ENCODE measurements at regions not wholly inside any gene's neighbourhood (a gene's known extent, or its start where the extent isn't known, plus 50 kb on each side); places are given as distances from the start of the nearest gene placed in this dataset.

- Histone ChIP-seq H3K9me2 (replicated peaks; ENCODE audit: insufficient read depth) (no peaks in the 10 kb centered on the region), H2AFZ (no peak overlapping the region), H3K79me2 (no peaks in the 10 kb centered on the region), H3K4me2 (no peak overlapping the region), H3K36me3 (replicated peaks; ENCODE audit: insufficient read depth, low read depth) (no peaks in the 10 kb centered on the region), H4K20me1 (ENCODE audit: insufficient read depth, poor library complexity, severe bottlenecking) (no peaks in the 10 kb centered on the region), H3K4me3 (no peak overlapping the region), H3K27ac (peak overlapping the region; percentile 23), H3K9me3 (ENCODE audit: low read depth) (no peaks in the 10 kb centered on the region), H3K27me3 (no peaks in the 10 kb centered on the region), H3K4me1 (ENCODE audit: insufficient read depth) (no peaks in the 10 kb centered on the region)
- 57% methylated on average over 6 of the region's 6 CpGs for WGBS (ENCODE audit: low lambda C conversion rate, missing lambda C conversion rate)
- TF ChIP-seq EZH2 (IDR thresholded peaks at IDR 0.05; ENCODE audit: borderline replicate concordance) (no peak), EZH2phosphoT487 (IDR thresholded peaks at IDR 0.05; ENCODE audit: low read depth, severe bottlenecking, unreplicated experiment) (no peak)
- DNase-seq (ENCODE audit: low spot score): no peak
Measured at GRCh38 chr10:44674536-44675386, 236.4 kb upstream of the TMEM72 start.

DNA sequence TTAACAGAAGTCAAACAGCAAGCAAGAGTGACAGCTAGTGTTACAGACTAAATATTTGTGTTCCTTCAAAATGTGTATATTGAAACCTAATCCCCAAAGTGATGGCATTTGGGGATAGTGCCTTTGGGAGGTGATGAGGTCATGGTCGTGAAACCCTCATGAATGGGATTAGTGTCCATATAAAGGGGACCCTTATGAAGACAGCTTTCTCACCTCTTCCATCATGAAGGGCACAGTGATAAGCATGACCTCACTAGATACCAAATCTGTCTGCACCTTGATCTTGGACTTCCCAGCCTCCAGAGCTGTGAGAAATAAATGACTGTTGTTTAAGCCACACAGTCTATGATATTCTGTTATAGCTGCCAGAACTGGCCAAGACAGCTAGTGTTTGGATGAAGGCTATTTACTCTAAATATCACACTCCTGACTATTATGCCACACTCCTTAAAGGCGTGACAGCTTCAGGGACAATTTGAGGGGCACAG is 235.7 kb upstream of the TMEM72 start:
- H3K4me3 ChIP-seq: no peak overlapping the region
- TF ChIP-seq EZH2 (IDR thresholded peaks at IDR 0.05; ENCODE audit: borderline replicate concordance): no peak
- no peak for TF ChIP-seq EZH2phosphoT487 (IDR thresholded peaks at IDR 0.05; ENCODE audit: low read depth, severe bottlenecking, unreplicated experiment)
- TF ChIP-seq, protein P1, sequence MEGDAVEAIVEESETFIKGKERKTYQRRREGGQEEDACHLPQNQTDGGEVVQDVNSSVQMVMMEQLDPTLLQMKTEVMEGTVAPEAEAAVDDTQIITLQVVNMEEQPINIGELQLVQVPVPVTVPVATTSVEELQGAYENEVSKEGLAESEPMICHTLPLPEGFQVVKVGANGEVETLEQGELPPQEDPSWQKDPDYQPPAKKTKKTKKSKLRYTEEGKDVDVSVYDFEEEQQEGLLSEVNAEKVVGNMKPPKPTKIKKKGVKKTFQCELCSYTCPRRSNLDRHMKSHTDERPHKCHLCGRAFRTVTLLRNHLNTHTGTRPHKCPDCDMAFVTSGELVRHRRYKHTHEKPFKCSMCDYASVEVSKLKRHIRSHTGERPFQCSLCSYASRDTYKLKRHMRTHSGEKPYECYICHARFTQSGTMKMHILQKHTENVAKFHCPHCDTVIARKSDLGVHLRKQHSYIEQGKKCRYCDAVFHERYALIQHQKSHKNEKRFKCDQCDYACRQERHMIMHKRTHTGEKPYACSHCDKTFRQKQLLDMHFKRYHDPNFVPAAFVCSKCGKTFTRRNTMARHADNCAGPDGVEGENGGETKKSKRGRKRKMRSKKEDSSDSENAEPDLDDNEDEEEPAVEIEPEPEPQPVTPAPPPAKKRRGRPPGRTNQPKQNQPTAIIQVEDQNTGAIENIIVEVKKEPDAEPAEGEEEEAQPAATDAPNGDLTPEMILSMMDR (IDR thresholded peaks at IDR 0.05; ENCODE audit: poor library complexity): no peak
- DNase-seq (ENCODE audit: low spot score): no peak
- H3K79me2 ChIP-seq: no peaks in the 10 kb centered on the region
- H3K9me3 ChIP-seq (ENCODE audit: low read depth): no peaks in the 10 kb centered on the region
- H3K4me2 ChIP-seq: no peak overlapping the region
- H3K27me3 ChIP-seq: no peaks in the 10 kb centered on the region
- no peak overlapping the region for H2AFZ ChIP-seq
- no peaks in the 10 kb centered on the region for H3K4me1 ChIP-seq (ENCODE audit: insufficient read depth)
- no peaks in the 10 kb centered on the region for H4K20me1 ChIP-seq (ENCODE audit: insufficient read depth, poor library complexity, severe bottlenecking)
- no peaks in the 10 kb centered on the region for H3K9me2 ChIP-seq (replicated peaks; ENCODE audit: insufficient read depth)
- no peaks in the 10 kb centered on the region for H3K36me3 ChIP-seq (replicated peaks; ENCODE audit: insufficient read depth, low read depth)
- WGBS (ENCODE audit: low lambda C conversion rate, missing lambda C conversion rate): 76% methylated on average over 2 of the region's 2 CpGs
- H3K27ac ChIP-seq: peak overlapping the region; percentile 22

DNA sequence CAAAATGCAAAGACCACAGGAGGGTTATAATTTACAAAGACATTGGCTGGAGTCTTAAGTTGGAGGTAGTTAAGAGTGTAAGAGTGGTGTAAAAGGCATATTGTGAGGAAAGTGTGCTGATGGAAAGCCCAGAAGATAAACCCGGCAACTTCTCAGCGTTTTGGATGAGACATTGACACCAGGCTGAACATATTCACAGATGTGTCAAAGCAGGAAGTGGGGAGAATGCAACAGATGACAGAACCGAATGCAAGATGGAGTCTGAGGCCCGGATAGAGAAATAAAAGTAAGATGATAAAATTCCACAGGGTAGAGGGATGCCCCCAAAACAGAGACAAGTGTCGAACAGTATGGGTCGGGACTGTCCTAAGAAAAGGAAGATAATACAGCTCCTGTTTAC is 230.4 kb upstream of the TMEM72 start:
- DNase-seq (ENCODE audit: low spot score): no peak
- H3K36me3 ChIP-seq (replicated peaks; ENCODE audit: insufficient read depth, low read depth): no peaks in the 10 kb centered on the region
- TF ChIP-seq EZH2 (IDR thresholded peaks at IDR 0.05; ENCODE audit: borderline replicate concordance) (no peak), EZH2phosphoT487 (IDR thresholded peaks at IDR 0.05; ENCODE audit: low read depth, severe bottlenecking, unreplicated experiment) (no peak)
- TF ChIP-seq, protein P1 (IDR thresholded peaks at IDR 0.05; ENCODE audit: poor library complexity): no peak
- H3K9me3 ChIP-seq (ENCODE audit: low read depth): no peaks in the 10 kb centered on the region
- WGBS (ENCODE audit: low lambda C conversion rate, missing lambda C conversion rate): 91% methylated on average over 6 of the region's 6 CpGs
- no peak overlapping the region for H2AFZ ChIP-seq
- H3K9me2 ChIP-seq (replicated peaks; ENCODE audit: insufficient read depth): no peaks in the 10 kb centered on the region
- H3K27me3 ChIP-seq: no peaks in the 10 kb centered on the region
- H3K79me2 ChIP-seq: no peaks in the 10 kb centered on the region
- no peak overlapping the region for H3K27ac ChIP-seq
- no peak overlapping the region for H3K4me3 ChIP-seq
- H4K20me1 ChIP-seq (ENCODE audit: insufficient read depth, poor library complexity, severe bottlenecking): no peaks in the 10 kb centered on the region
- H3K4me2 ChIP-seq: no peak overlapping the region
- no peaks in the 10 kb centered on the region for H3K4me1 ChIP-seq (ENCODE audit: insufficient read depth)

- H3K4me2 ChIP-seq: no peak overlapping the region
- DNase-seq (ENCODE audit: low spot score): no peak
- WGBS (ENCODE audit: low lambda C conversion rate, missing lambda C conversion rate): 88% methylated on average over 7 of the region's 7 CpGs
- H3K36me3 ChIP-seq (replicated peaks; ENCODE audit: insufficient read depth, low read depth): no peaks in the 10 kb centered on the region
- no peaks in the 10 kb centered on the region for H3K9me3 ChIP-seq (ENCODE audit: low read depth)
- H3K27ac ChIP-seq: no peak overlapping the region
- H4K20me1 ChIP-seq (ENCODE audit: insufficient read depth, poor library complexity, severe bottlenecking): no peaks in the 10 kb centered on the region
- no peak overlapping the region for H2AFZ ChIP-seq
- no peaks in the 10 kb centered on the region for H3K79me2 ChIP-seq
- TF ChIP-seq EZH2 (IDR thresholded peaks at IDR 0.05; ENCODE audit: borderline replicate concordance): no peak
- TF ChIP-seq, protein P1 (IDR thresholded peaks at IDR 0.05; ENCODE audit: poor library complexity): no peak
- no peak for TF ChIP-seq EZH2phosphoT487 (IDR thresholded peaks at IDR 0.05; ENCODE audit: low read depth, severe bottlenecking, unreplicated experiment)
- no peak overlapping the region for H3K4me3 ChIP-seq
- H3K27me3 ChIP-seq: no peaks in the 10 kb centered on the region
- H3K9me2 ChIP-seq (replicated peaks; ENCODE audit: insufficient read depth): no peaks in the 10 kb centered on the region
- H3K4me1 ChIP-seq (ENCODE audit: insufficient read depth): no peaks in the 10 kb centered on the region
Measured at GRCh38 chr10:44682507-44682906, 228.6 kb upstream of the TMEM72 start.

Data from hepatocyte (in vitro differentiated cells).